Activated T-cell treated with anti-CD3 and anti-CD28 coated beads, Interleukin-2, amount 50 U/mL, for 4 hours (primary cell): ENCODE measurements at regions not wholly inside any gene's neighbourhood (a gene's known extent, or its start where the extent isn't known, plus 50 kb on each side); places are given as distances from the start of the nearest gene placed in this dataset.

Experiments used
- ATAC-seq, 2 donors: fragments of 200-7000 bp; cut with Tn5 transposase; one replicate each; pipeline ENCODE4 v1.10.0; 2021
- DNase-seq: peaks from one replicate; pipeline ENCODE4 v3.0.0-alpha.2; 2020
- H3K27me3 Mint-ChIP-seq: one replicate; pipeline ENCODE4 v1.8.0; 2021; ENCODE audit warnings: low read depth, mixed read lengths
- H3K36me3 Mint-ChIP-seq: one replicate; pipeline ENCODE4 v1.8.0; 2022; ENCODE audit warnings: mixed read lengths; ENCODE audit not compliant: insufficient read depth
- H3K4me1 Mint-ChIP-seq: one replicate; pipeline ENCODE4 v1.8.0; 2021; ENCODE audit warnings: low read depth, mixed read lengths
- H3K4me3 Mint-ChIP-seq: one replicate; pipeline ENCODE4 v1.8.0; 2021; ENCODE audit warnings: mild to moderate bottlenecking, moderate library complexity, mixed read lengths
- H3K9me3 Mint-ChIP-seq: one replicate; pipeline ENCODE4 v1.8.0; 2021; ENCODE audit warnings: mixed read lengths

DNA sequence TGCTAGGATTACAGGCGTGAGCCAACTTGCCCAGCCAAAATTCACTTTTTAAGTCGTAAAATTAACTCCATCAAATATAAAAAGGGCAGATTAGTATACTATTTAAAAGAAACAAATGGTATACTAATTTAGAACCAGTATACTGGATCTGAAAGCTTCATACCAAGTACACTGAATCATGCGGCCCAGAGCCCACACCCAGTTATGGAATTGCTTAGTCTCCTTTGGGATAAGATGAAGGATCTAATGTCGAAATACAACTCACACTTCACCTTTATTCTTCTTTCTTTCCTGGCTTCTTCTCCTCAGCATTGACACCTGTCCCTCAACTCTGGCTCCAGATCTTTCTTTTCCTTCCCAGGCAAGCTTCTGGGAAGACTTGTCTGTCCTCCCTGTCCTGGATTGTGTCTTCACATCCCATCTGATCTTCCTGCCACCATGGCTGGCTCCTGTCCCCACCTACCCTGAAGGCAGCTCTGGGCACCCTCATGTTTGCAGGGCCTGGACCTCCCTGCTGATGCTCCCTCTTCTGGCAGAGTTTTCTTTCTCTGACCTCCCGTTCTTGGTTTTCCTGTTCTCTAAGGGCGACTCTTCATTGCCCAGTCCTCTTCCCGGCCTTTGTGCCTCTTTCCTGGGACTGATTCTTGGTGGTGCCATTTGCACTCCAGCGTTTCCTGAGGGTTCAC, 57.8 kb upstream of the CTBP2 start:
- Mint-ChIP-seq H3K36me3 (no peaks in the 10 kb centered on the region), H3K4me1 (no peaks in the 10 kb centered on the region), H3K9me3 (no peaks in the 10 kb centered on the region), H3K27me3 (peaks cover 5% of the 10 kb centered on the region), H3K4me3 (no peak overlapping the region)
- DNase-seq (no peak), ATAC-seq (no peak)

DNA sequence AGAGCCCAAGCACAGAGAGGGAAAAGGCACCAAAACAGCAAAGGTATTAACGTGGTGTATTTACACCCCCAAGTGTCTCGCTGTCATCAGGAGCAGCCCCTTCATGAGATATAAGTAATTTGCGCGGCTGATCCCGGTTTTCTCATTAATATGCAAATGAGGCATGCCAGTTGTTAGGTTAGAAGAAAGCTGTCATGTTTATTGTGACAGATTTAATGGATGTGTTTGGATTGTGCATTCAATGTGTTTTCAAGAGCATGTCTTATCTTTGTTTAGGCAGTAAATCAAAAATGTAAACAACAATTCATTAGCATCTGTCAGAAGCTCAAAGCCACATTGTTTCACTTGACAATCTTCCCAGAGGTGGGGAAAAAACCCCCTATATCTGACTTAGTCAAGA, 56.5 kb upstream of the CTBP2 start:
- no peak for ATAC-seq
- Mint-ChIP-seq H3K36me3 (no peaks in the 10 kb centered on the region), H3K9me3 (no peaks in the 10 kb centered on the region), H3K4me1 (no peaks in the 10 kb centered on the region), H3K4me3 (no peak overlapping the region), H3K27me3 (peaks cover 5% of the 10 kb centered on the region)
- DNase-seq = no peak

DNA sequence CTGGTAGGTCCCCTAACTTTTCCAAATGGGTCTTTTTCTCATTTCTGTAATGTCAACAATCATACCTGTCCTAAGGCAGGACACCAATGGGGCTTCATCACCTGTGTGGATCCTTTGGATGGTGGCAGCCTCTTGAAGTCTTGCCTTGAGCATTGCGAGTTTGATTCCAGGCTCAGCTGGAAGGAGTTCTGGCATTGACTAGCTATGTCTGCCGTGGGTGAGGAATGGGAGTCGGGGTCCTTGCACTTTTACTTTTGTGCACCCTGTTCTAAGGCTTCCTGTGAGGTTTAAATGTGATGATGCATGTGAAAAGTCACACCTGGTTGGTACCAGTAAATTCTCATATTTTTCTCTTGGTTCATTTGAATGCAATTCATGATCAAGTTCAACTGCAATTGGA, 55.9 kb upstream of the CTBP2 start:
- no peaks in the 10 kb centered on the region for H3K9me3 Mint-ChIP-seq
- H3K36me3 Mint-ChIP-seq = no peaks in the 10 kb centered on the region
- H3K27me3 Mint-ChIP-seq = peaks cover 5% of the 10 kb centered on the region
- H3K4me3 Mint-ChIP-seq = no peak overlapping the region
- ATAC-seq = no peak
- H3K4me1 Mint-ChIP-seq = no peaks in the 10 kb centered on the region
- DNase-seq = no peak

DNA sequence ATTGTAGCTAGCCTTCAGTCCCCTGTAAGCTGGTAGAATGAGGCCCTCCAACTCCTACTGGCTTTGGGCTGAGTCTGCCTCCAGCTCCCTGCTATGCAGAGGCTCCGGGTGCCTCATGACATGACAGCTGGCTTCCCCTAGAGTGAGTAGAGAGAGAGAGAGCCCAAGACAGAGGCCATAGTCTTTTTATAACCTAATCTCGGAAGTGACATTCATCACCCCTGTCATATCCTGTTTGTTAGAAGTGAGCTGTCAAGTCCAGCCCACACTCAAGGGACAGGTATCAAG, 53.9 kb upstream of the CTBP2 start:
- no peak for ATAC-seq
- Mint-ChIP-seq H3K36me3 (no peaks in the 10 kb centered on the region), H3K9me3 (no peaks in the 10 kb centered on the region), H3K4me1 (no peaks in the 10 kb centered on the region), H3K4me3 (no peak overlapping the region), H3K27me3 (peaks cover 3% of the 10 kb centered on the region)
- DNase-seq = no peak

DNA sequence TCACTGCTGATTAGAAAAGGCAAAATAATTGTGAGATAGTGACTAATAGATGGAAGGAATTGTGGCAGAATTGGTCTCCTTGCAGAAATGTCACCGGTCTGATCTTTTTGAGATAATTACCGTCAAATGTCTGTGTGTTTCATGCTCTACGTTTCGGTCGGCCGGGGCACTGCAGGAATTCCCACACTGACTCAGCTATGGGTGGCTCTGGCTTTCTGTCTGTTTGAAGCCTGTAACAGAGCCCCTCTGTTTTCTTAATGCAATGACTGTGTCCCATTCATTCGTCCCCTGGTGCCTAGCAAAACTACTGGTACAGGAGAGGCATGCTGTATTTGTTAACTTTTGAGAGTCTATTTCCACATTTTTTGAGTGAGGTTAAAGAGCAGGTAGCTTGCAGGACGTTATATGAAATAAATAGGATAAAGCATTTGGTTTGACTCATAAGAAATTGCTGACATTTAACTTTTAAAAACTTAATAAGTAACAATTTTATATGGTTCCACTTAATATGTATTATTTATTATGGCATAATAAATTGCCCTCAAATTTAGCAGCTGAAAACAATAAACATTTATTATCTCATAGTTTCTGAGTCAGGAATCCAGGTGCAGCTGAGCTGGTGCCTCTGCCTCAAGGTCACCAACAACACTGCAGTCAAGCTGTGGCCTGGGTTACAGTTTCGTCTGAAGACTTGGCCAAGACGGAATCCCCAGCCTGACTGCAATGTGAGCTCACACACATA, 53.3 kb upstream of the CTBP2 start:
- Mint-ChIP-seq H3K36me3 (no peaks in the 10 kb centered on the region), H3K4me1 (no peaks in the 10 kb centered on the region), H3K4me3 (no peak overlapping the region), H3K27me3 (peaks cover 3% of the 10 kb centered on the region), H3K9me3 (no peaks in the 10 kb centered on the region)
- ATAC-seq = no peak
- no peak for DNase-seq

DNA sequence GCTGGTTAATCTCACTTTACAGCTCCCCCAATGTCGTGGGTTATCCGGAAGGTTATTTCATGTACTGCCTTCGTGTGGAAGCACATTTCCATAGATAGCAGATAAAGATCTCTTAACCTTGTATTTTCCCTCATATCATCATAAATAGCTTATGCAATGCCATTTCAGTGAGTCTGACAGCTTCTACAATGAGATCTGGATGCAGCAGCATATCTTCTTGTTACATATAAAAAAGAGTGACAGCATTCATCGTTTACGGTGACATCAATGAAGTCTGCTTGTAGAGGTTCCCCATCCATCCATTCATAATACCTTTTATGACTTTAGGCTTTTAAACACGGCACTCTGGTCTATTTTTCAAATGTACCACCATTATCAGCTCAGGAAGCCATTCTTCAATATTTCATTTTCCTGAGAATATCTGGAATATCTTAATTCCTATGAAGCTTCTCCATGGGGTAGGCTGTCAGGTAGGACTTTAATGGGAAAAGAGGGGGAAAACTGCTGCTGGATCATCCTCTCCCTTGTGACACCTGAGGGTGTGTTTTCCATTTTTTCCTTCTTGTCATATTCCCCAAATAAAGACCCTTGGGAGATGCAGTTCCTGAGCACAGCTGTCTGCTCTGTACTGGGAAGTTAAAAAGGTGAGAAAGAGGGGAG, 51.9 kb upstream of the CTBP2 start:
- ATAC-seq (no peak), DNase-seq (no peak)
- H3K9me3 Mint-ChIP-seq = no peaks in the 10 kb centered on the region
- no peaks in the 10 kb centered on the region for H3K4me1 Mint-ChIP-seq
- peaks cover 2% of the 10 kb centered on the region for H3K27me3 Mint-ChIP-seq
- no peaks in the 10 kb centered on the region for H3K36me3 Mint-ChIP-seq
- H3K4me3 Mint-ChIP-seq = no peak overlapping the region
